CD4-positive, alpha-beta T cell treated with Interleukin-10 for 1 hour (primary cell): ENCODE measurements at regions not wholly inside any gene's neighbourhood (a gene's known extent, or its start where the extent isn't known, plus 50 kb on each side); places are given as distances from the start of the nearest gene placed in this dataset.

Source experiments
- DNase-seq: peaks from one replicate; pipeline ENCODE4 v3.0.0-alpha.2; 2020

- no peak for DNase-seq
These were observed 242.8 kb downstream of the B3GLCT start for GRCh38 chr13:31442571-31442970.

GRCh38 chr13:31444266-31444856, 244.6 kb downstream of the B3GLCT start:
- no peak for DNase-seq

DNA sequence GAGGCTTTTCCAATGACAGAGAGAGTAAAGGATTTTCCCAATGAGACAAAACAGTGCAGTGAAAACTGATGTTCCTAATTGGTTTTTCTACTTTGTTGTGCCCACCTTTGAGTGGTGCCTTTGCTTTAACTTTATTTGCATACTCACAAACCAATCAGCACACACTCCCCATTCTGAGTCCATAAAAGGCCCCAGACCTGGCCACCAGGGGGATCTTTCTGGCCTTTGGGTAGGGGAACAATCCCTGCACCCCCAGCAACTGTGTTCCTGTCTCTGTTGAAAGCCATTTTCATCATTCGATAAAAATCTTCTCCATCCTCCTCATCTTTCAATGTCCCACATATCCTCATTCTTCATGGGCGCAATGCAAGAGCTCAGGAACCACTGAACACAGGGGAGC, 252.8 kb downstream of the B3GLCT start:
- DNase-seq = no peak

GRCh38 chr13:31455581-31455980, 255.8 kb downstream of the B3GLCT start:
- no peak for DNase-seq

DNA sequence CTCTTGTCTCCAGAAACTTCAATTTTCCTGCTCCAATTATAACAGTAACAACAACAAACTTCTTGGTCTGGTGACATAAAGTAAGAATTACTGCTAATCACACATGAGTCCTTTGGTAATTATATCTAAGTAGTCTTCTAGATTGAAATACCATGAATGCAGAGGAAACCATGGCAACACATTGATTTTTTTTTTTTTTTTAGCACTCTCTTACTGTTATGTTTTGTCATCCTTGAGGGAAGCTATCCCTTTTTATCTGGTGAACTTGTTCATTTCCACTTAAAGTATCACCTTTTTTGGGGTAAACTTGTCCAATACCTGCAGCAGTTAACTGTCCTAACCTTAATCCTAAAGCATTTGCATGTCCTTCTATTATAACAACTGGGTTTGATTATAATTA, 256.3 kb downstream of the B3GLCT start:
- DNase-seq = no peak

GRCh38 chr13:31460061-31460460, 260.3 kb downstream of the B3GLCT start:
- DNase-seq = no peak

- no peak for DNase-seq
These were observed 262.1 kb downstream of the B3GLCT start for GRCh38 chr13:31461923-31462322.

GRCh38 chr13:31462766-31463165, 263.0 kb downstream of the B3GLCT start:
- no peak for DNase-seq

DNA sequence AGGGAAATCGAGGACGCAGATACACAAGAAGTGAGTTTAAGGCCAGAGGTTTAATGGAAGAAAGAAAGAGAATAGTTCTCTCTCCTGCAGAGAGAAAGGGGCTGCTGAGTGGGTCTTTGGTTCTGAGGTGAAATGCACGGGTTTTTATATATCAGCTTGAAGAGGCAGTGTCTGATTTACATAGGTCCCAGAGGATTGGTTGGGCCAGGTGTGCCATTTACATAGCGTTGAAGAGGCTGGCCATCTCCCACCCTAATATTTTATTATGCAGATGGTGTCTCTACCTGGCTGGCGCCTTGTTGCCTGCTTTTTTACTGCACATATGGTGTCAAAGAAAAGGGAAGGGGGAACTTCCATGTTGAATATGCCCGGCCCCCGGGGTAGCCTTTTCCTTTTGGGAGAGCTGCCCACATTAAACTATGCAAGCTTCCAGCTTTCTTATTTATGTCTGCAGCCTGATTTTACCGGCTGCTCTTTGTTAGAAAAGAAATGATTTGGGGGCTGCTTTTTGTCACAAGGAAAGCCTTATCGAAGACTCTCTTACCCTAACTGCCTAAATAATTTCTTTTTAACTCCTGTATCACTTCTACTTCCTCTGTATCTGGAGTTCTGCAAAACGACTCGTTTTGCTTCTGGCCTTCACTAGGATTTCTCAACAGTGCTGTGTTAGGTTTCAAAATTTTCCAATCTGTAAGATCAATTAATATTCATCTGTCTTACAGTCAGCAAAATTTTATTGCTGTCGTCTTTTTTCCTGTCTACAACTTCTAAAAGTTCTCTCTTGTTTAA, 268.5 kb downstream of the B3GLCT start:
- DNase-seq = no peak

GRCh38 chr13:31469377-31469776, 269.6 kb downstream of the B3GLCT start:
- DNase-seq = no peak

DNA sequence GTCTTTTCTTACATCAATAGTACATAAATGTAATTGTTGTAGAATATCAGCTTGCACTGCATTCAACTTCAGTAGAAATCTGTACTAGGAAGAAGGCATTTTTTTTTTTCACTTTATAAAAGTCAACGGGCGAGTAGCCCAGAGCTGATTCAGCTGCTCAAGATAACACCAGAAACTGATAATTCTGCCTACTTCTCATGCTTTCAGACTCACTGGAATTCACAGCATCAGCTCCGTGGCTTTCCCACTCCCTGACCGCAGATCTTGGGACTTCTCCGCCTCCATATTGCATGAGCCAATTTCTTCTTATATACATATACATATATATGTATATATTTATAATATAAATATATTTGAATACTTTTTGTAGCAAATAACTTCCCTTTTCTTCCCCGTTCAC, 263.1 kb upstream of the RXFP2 start:
- no peak for DNase-seq

GRCh38 chr13:31476753-31477152, 262.6 kb upstream of the RXFP2 start:
- no peak for DNase-seq

GRCh38 chr13:31477961-31478360, 261.4 kb upstream of the RXFP2 start:
- no peak for DNase-seq

DNA sequence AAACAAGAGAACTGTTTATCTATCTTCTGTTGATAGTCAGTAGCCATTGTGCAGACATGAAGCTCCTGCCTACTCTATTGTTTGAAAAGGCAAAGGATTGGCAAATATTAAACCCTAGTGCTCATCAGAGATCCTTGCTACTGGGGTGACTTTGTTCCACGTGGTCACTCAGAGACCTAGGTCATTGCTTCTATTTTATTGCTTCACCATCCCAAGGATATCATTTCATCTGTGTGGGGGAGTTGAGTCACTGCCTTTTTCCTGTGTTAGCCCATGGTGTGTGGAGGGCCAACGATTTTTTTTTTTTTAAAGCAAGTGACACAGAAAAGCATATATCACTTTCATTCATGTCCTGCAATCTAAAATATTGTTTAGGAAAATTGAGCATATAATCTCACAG, 254.1 kb upstream of the RXFP2 start:
- no peak for DNase-seq

DNA sequence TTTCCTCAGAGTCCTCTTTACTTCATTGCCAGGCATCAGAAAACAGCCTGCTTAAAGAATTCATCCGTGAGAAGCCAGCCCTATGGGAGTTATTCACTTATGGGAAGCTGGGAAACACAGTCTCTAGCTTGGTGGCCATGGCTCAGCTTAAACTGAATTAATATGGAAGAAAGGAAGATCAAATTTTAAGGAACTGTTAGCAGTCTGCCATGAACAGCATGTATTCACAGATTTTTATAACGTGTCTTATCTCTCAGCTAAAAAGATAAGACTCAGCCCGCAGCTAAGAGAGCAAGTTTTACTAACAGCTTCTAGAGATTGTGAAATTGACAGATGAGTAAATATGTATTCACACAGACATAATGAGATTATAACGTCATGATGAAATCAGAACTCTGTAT, 253.7 kb upstream of the RXFP2 start:
- DNase-seq = no peak

GRCh38 chr13:31495336-31495735, 244.0 kb upstream of the RXFP2 start:
- no peak for DNase-seq

GRCh38 chr13:31499274-31499673, 240.1 kb upstream of the RXFP2 start:
- no peak for DNase-seq

- DNase-seq = no peak
These were observed 235.7 kb upstream of the RXFP2 start for GRCh38 chr13:31503626-31504025.

DNA sequence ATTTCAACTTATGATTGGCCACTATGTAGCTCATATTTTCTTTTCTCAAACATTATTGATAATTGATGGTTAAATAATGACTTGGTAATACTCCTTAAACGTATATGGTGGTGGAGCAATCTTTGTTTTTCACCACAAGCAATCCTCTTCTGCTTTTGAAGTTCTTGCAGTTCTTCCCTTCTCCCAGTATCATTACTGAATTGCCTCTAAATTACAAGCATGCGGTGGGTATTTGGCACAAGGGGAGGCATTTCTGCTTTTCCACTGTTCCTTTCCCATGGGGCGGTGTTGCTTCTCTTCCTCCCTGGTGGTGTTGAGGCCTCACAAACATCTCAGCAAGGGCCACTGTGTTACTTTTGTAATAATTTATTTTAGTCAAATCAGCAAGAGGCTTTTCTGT, 234.4 kb upstream of the RXFP2 start:
- DNase-seq = no peak

DNA sequence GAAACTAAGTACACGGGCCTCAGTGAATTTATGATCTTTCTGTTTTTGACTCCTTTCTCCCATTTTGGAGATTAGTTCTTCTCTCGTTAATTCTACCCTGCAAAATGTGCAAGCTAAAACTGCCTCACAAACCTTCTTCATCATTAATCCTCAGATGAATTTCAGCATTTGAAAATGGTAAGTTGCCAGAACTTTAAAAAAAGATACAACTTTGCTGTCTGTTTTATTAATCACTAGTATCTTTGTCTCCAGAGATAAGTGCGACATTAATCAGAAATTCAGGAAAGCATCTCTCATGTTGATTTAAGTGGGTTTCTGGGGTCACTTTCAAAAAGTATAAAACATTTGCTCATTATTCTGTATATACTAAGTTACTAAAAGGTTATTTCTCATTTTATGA, 227.0 kb upstream of the RXFP2 start:
- DNase-seq = no peak

- no peak for DNase-seq
These were observed 224.4 kb upstream of the RXFP2 start for GRCh38 chr13:31514932-31515331.

GRCh38 chr13:31515427-31515826, 223.9 kb upstream of the RXFP2 start:
- no peak for DNase-seq

DNA sequence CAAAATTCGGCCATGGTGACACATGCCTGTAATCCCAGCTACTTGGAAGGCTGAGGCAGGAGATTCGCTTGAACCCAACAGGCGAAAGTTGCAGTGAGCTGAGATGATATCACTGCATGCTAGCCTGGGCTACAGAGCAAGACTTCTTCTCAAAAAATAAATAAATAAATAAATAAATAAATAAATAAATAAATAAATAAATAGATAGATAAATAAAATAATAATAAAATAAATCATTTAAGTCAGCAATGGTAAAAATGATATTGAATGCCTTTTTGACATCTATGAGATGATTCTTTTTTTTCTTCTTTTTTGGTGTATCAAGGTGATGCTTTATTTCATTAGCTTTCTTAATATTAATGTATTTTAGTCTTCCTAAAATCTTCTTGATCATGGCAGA, 221.7 kb upstream of the RXFP2 start:
- DNase-seq = no peak

GRCh38 chr13:31518645-31519044, 220.7 kb upstream of the RXFP2 start:
- DNase-seq = no peak

DNA sequence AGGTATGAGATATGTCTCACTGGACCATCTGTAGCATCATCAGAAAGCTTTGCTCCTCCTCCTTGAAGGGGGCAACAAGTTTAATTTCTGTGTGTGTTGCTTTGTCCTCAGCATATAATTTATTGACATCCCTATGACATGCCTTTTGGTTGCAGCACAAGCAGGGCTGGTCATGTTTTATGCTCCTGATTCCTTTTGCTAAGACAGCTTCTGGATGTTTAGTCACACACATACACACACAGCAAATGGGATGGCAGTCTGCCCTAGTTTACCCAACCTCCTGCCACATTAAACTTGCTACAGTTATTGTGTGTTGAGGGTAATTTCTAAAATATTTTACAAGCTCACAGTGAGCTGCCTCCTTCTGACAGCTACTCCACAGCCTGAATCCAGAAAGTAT, 217.9 kb upstream of the RXFP2 start:
- no peak for DNase-seq
